CD4-positive, alpha-beta T cell treated with Interleukin-21 for 1 hour (primary cell): ENCODE measurements at regions not wholly inside any gene's neighbourhood (a gene's known extent, or its start where the extent isn't known, plus 50 kb on each side); places are given as distances from the start of the nearest gene placed in this dataset.
"Not testable (repeated sequence)": the region's sequence is repeated elsewhere in the genome, so short reads cannot be mapped to it uniquely, and the experiment has no call there.

Source experiments
- DNase-seq: peaks from one replicate; pipeline ENCODE4 v3.0.0-alpha.2; 2020

- no peak for DNase-seq
Observed at GRCh38 chr15:98528046-98528725, 120.2 kb upstream of the IGF1R start.

GRCh38 chr15:98529205-98530145 is 118.9 kb upstream of the IGF1R start:
- no peak for DNase-seq

GRCh38 chr15:98530570-98530969 is 117.8 kb upstream of the IGF1R start:
- no peak for DNase-seq

- DNase-seq = no peak
Observed at GRCh38 chr15:98532063-98532462, 116.3 kb upstream of the IGF1R start.

GRCh38 chr15:98536976-98537375 is 111.4 kb upstream of the IGF1R start:
- DNase-seq = no peak

GRCh38 chr15:98537516-98538060 is 110.8 kb upstream of the IGF1R start:
- DNase-seq = no peak

- no peak for DNase-seq
Observed at GRCh38 chr15:98541519-98541918, 106.8 kb upstream of the IGF1R start.

GRCh38 chr15:98543237-98543636 is 105.1 kb upstream of the IGF1R start:
- no peak for DNase-seq

- no peak for DNase-seq
Observed at GRCh38 chr15:98546329-98546728, 102.0 kb upstream of the IGF1R start.

- DNase-seq = no peak
Observed at GRCh38 chr15:98547275-98547674, 101.1 kb upstream of the IGF1R start.

GRCh38 chr15:98547741-98548138 is 100.6 kb upstream of the IGF1R start:
- DNase-seq = no peak

- no peak for DNase-seq
Observed at GRCh38 chr15:98548139-98548971, 100.0 kb upstream of the IGF1R start.

GRCh38 chr15:98549003-98549402 is 99.3 kb upstream of the IGF1R start:
- no peak for DNase-seq

- DNase-seq = no peak
Observed at GRCh38 chr15:98549741-98550140, 98.6 kb upstream of the IGF1R start.

GRCh38 chr15:98550363-98550762 is 98.0 kb upstream of the IGF1R start:
- not testable (repeated sequence) for DNase-seq

GRCh38 chr15:98551936-98552562 is 96.3 kb upstream of the IGF1R start:
- DNase-seq = no peak

GRCh38 chr15:98554272-98555172 is 93.8 kb upstream of the IGF1R start:
- DNase-seq = no peak

GRCh38 chr15:98555173-98555515 is 93.2 kb upstream of the IGF1R start:
- no peak for DNase-seq

GRCh38 chr15:98556321-98556720 is 92.0 kb upstream of the IGF1R start:
- DNase-seq = no peak

GRCh38 chr15:98560338-98560737 is 88.0 kb upstream of the IGF1R start:
- no peak for DNase-seq

- no peak for DNase-seq
Observed at GRCh38 chr15:98561169-98561941, 87.0 kb upstream of the IGF1R start.
